ENCODE measurements at regions not wholly inside any gene's neighbourhood (a gene's known extent, or its start where the extent isn't known, plus 50 kb on each side); places are given as distances from the start of the nearest gene placed in this dataset.

- TF ChIP-seq FOXP2 (optimal IDR thresholded peaks at IDR 0.05; ENCODE audit: borderline replicate concordance, extremely low read depth, extremely low read length, insufficient read depth) (no peak), POLR2AphosphoS5 (IDR thresholded peaks at IDR 0.05; ENCODE audit: low read depth, low read length) (no peak), TAF1 (IDR thresholded peaks at IDR 0.05; ENCODE audit: borderline replicate concordance, insufficient read depth, low read length) (no peak), SIN3A (IDR thresholded peaks at IDR 0.05; ENCODE audit: borderline replicate concordance, insufficient read depth, low read length) (no peak), REST (IDR thresholded peaks at IDR 0.05; ENCODE audit: insufficient read depth in 1 of 2, low read depth in 2 of 2, low read length in 2 of 2) (no peak)
These were observed 173.6 kb upstream of the ARG1 start for GRCh38 chr6:131399433-131399832.

- TF ChIP-seq FOXP2 (optimal IDR thresholded peaks at IDR 0.05; ENCODE audit: borderline replicate concordance, extremely low read depth, extremely low read length, insufficient read depth) = no peak
- no peak for TF ChIP-seq SIN3A (IDR thresholded peaks at IDR 0.05; ENCODE audit: borderline replicate concordance, insufficient read depth, low read length)
- no peak for TF ChIP-seq TAF1 (IDR thresholded peaks at IDR 0.05; ENCODE audit: borderline replicate concordance, insufficient read depth, low read length)
- no peak for TF ChIP-seq REST (IDR thresholded peaks at IDR 0.05; ENCODE audit: insufficient read depth in 1 of 2, low read depth in 2 of 2, low read length in 2 of 2)
- no peak for TF ChIP-seq POLR2AphosphoS5 (IDR thresholded peaks at IDR 0.05; ENCODE audit: low read depth, low read length)
These were observed 172.8 kb upstream of the ARG1 start for GRCh38 chr6:131400054-131400778.

- TF ChIP-seq POLR2AphosphoS5 (IDR thresholded peaks at IDR 0.05; ENCODE audit: low read depth, low read length) (no peak), REST (IDR thresholded peaks at IDR 0.05; ENCODE audit: insufficient read depth in 1 of 2, low read depth in 2 of 2, low read length in 2 of 2) (no peak), SIN3A (IDR thresholded peaks at IDR 0.05; ENCODE audit: borderline replicate concordance, insufficient read depth, low read length) (no peak), TAF1 (IDR thresholded peaks at IDR 0.05; ENCODE audit: borderline replicate concordance, insufficient read depth, low read length) (no peak)
These were observed 172.1 kb upstream of the ARG1 start for GRCh38 chr6:131400779-131401496.

- TF ChIP-seq POLR2AphosphoS5 (IDR thresholded peaks at IDR 0.05; ENCODE audit: low read depth, low read length) (no peak), SIN3A (IDR thresholded peaks at IDR 0.05; ENCODE audit: borderline replicate concordance, insufficient read depth, low read length) (no peak), FOXP2 (optimal IDR thresholded peaks at IDR 0.05; ENCODE audit: borderline replicate concordance, extremely low read depth, extremely low read length, insufficient read depth) (no peak), TAF1 (IDR thresholded peaks at IDR 0.05; ENCODE audit: borderline replicate concordance, insufficient read depth, low read length) (no peak), REST (IDR thresholded peaks at IDR 0.05; ENCODE audit: insufficient read depth in 1 of 2, low read depth in 2 of 2, low read length in 2 of 2) (no peak)
These were observed 164.2 kb upstream of the ARG1 start for GRCh38 chr6:131408811-131409210.

All from PFSK-1 (cell line).